Upper lobe of left lung (tissue), 6 donors: ENCODE measurements at regions not wholly inside any gene's neighbourhood (a gene's known extent, or its start where the extent isn't known, plus 50 kb on each side); places are given as distances from the start of the nearest gene placed in this dataset.

ENCODE experiments used
- ATAC-seq, 2 donors: fragments of 200-7000 bp; cut with Tn5 transposase; one replicate each; pipeline ENCODE4 v1.9.1; 2022; ENCODE audit warnings: mild to moderate bottlenecking in 2 of 2, moderate library complexity in 2 of 2; ENCODE audit not compliant: low FRiP score in 2 of 2
- DNase-seq, 2 donors: peaks; one replicate each; pipeline ENCODE4 v3.0.0-alpha.2; 2019 to 2020
- H3K27ac ChIP-seq, 4 donors: fragments of 200-600 bp; sonication (generic); one replicate each; pipeline ENCODE4 v1.5.1; 2016 to 2019
- H3K27me3 ChIP-seq, 4 donors: fragments of 200-600 bp; sonication (generic); one replicate each; pipeline ENCODE4 v1.5.1; 2017 to 2019
- H3K36me3 ChIP-seq, 4 donors: fragments of 200-600 bp; sonication (generic); one replicate each; pipeline ENCODE4 v1.5.1; 2016 to 2019
- H3K4me1 ChIP-seq, 4 donors: fragments of 200-600 bp; sonication (generic); one replicate each; pipeline ENCODE4 v1.5.1; 2018 to 2019
- H3K4me3 ChIP-seq, 4 donors: fragments of 200-600 bp; sonication (generic); one replicate each; pipeline ENCODE4 v1.5.1; 2017 to 2019; ENCODE audit warnings: mild to moderate bottlenecking in 2 of 4, moderate library complexity in 1 of 4
- H3K9me3 ChIP-seq, 4 donors: fragments of 200-600 bp; sonication (generic); one replicate each; pipeline ENCODE4 v1.5.1; 2018 to 2019
- EP300 ChIP-seq, 4 donors: sonication (generic); formaldehyde crosslinking; IDR thresholded peaks; one replicate each; pipeline ENCODE4 v1.5.1; 2017; ENCODE audit warnings: antibody characterized with exemption in 4 of 4, control low read depth in 2 of 4
- POLR2A ChIP-seq, 4 donors: fragments of 450-650 bp; IDR thresholded peaks; one replicate each; pipeline ENCODE4 v1.5.1; 2016 to 2017; ENCODE audit warnings: antibody characterized with exemption in 4 of 4, mild to moderate bottlenecking in 2 of 4
- POLR2AphosphoS5 ChIP-seq, 2 donors: sonication (generic); formaldehyde crosslinking; IDR thresholded peaks; one replicate each; pipeline ENCODE4 v1.5.1; 2017; ENCODE audit warnings: antibody characterized with exemption in 2 of 2
- WGBS, 2 donors: methylation state at CpG; one replicate each; pipeline ENCODE4 v1.1.5; 2017 to 2018; 5-methylcytosine and 5-hydroxymethylcytosine counted together
- TF ChIP-seq, protein P1 (sequence below), 6 experiments: fragments of 450-650 bp in 4 of 6; fragments of 200-600 bp in 2 of 6; sonication (generic) in 2 of 6; IDR thresholded peaks; one replicate each; pipeline ENCODE4 v1.5.1; 2016 to 2019; ENCODE audit warnings: antibody characterized with exemption in 6 of 6
- donor health status: DM: no; HTN: no; CAD: no; lungs with moderate emphysema.
- donor health status: DM: no; HTN: yes; CAD: no; lungs with severe emphysema.

DNA sequence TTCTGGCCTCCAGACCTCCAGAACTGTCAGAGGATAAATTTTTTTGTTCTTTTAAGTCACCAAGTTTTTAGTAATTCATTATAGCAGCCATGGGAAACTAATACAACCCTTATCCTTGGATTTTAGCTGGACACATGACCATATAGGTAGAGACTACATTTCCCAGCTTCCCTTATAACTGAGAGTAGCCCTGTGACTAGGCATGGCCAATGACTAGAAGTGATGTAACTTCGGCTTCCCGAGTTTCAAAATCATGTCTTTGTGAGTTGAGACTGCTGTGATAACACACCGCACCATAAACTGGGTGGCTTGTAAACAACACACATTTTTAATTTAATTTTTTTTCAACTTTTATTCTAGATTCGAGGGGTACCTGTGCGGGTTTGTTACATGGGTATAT lies 134.0 kb upstream of the SERTAD2 start:
- TF ChIP-seq EP300 (IDR thresholded peaks at IDR 0.05) (no peak), POLR2AphosphoS5 (IDR thresholded peaks at IDR 0.05) (no peak), POLR2A (IDR thresholded peaks at IDR 0.05) (no peak)
- TF ChIP-seq, protein P1, sequence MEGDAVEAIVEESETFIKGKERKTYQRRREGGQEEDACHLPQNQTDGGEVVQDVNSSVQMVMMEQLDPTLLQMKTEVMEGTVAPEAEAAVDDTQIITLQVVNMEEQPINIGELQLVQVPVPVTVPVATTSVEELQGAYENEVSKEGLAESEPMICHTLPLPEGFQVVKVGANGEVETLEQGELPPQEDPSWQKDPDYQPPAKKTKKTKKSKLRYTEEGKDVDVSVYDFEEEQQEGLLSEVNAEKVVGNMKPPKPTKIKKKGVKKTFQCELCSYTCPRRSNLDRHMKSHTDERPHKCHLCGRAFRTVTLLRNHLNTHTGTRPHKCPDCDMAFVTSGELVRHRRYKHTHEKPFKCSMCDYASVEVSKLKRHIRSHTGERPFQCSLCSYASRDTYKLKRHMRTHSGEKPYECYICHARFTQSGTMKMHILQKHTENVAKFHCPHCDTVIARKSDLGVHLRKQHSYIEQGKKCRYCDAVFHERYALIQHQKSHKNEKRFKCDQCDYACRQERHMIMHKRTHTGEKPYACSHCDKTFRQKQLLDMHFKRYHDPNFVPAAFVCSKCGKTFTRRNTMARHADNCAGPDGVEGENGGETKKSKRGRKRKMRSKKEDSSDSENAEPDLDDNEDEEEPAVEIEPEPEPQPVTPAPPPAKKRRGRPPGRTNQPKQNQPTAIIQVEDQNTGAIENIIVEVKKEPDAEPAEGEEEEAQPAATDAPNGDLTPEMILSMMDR (IDR thresholded peaks at IDR 0.05): no peak
- DNase-seq: no peak
- H3K27me3 ChIP-seq: no peaks in the 10 kb centered on the region
- H3K27ac ChIP-seq: no peak overlapping the region
- ATAC-seq: no peak
- no peak overlapping the region for H3K4me3 ChIP-seq
- no peaks in the 10 kb centered on the region for H3K36me3 ChIP-seq
- peaks cover 0 to 7% (median 0%) of the 10 kb centered on the region in 4 donors for H3K4me1 ChIP-seq
- 61 to 80% methylated on average over 5 of the region's 5 CpGs for WGBS, 2 donors
- no peaks in the 10 kb centered on the region for H3K9me3 ChIP-seq

DNA sequence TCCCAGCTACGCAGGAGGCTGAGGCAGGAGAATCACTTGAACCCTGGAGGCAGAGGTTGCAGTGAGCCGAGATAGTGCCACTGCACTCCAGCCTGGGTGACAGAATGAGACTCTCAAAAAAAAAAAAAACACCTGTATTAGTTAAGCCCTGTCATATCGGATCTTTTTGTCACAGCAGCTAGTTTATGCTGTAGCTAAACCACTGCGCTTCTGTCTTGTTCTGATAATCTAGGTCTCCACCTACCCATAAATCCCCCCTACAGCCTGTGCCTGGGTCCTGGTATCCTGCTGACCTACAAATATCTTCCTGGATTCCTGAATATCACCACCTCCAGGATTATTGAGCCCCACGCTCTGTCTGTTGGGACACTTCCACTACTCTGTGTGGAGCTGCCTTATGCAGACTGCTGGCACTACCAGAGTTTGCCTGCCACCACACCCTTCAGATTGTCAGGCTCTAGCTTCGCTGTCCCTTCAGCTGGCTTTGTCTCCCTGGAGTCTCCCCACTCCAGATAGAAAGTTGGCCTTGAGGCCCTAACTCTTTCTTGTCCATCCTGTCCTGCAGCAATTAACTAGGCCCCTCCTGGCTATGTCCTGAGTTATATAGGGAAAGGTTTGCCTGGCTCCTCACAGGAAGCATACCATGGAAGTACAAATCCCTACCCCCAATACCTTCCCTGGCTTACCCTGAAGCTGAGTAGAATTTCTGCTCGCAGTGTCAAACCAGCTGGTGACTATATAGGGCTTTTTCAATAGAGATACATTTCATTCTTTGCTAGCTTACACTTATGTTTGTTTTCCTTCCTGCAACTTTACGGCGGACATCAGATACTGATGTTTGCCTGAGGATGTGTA lies 136.0 kb upstream of the SERTAD2 start:
- WGBS, 2 donors: 85% methylated on average over 8 to 9 of the region's 9 CpGs
- no peaks in the 10 kb centered on the region for H3K36me3 ChIP-seq
- no peaks in the 10 kb centered on the region for H3K9me3 ChIP-seq
- no peak overlapping the region for H3K27ac ChIP-seq
- no peak for TF ChIP-seq POLR2A (IDR thresholded peaks at IDR 0.05)
- no peak for TF ChIP-seq EP300 (IDR thresholded peaks at IDR 0.05)
- no peak for TF ChIP-seq POLR2AphosphoS5 (IDR thresholded peaks at IDR 0.05)
- TF ChIP-seq, protein P1 (IDR thresholded peaks at IDR 0.05): no peak
- H3K4me1 ChIP-seq: peaks cover 0 to 7% (median 0%) of the 10 kb centered on the region in 4 donors
- no peak overlapping the region for H3K4me3 ChIP-seq
- ATAC-seq (no peak), DNase-seq (no peak)
- H3K27me3 ChIP-seq: no peaks in the 10 kb centered on the region

DNA sequence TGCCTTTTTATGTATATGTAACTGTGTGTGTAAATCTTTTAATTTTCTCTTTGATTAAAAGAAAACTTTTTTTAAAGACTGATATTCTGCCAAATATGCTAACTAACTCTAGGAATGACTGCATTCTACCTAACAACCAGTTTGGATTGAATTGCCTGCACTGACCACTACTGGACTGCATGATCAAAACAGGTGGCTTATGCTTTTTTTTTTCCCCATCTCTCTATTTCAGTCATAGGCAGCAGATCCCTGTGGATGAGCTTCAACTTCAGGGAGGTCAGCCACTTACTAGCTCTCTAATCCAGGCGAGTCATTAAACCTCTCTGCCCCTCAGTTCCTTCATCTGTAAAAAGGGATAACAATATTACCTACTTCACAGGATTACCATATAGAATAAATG lies 138.6 kb upstream of the SERTAD2 start:
- no peak overlapping the region for H3K4me3 ChIP-seq
- TF ChIP-seq POLR2A (IDR thresholded peaks at IDR 0.05) (no peak), POLR2AphosphoS5 (IDR thresholded peaks at IDR 0.05) (no peak), EP300 (IDR thresholded peaks at IDR 0.05) (no peak)
- TF ChIP-seq, protein P1 (IDR thresholded peaks at IDR 0.05): no peak
- H3K27me3 ChIP-seq: no peaks in the 10 kb centered on the region
- 100% methylated on average over 1 of the region's 1 CpG for WGBS, 2 donors
- no peaks in the 10 kb centered on the region for H3K9me3 ChIP-seq
- H3K27ac ChIP-seq: no peak overlapping the region
- ATAC-seq (no peak), DNase-seq (no peak)
- no peaks in the 10 kb centered on the region for H3K36me3 ChIP-seq
- H3K4me1 ChIP-seq: peaks cover 0 to 8% (median 0%) of the 10 kb centered on the region in 4 donors

DNA sequence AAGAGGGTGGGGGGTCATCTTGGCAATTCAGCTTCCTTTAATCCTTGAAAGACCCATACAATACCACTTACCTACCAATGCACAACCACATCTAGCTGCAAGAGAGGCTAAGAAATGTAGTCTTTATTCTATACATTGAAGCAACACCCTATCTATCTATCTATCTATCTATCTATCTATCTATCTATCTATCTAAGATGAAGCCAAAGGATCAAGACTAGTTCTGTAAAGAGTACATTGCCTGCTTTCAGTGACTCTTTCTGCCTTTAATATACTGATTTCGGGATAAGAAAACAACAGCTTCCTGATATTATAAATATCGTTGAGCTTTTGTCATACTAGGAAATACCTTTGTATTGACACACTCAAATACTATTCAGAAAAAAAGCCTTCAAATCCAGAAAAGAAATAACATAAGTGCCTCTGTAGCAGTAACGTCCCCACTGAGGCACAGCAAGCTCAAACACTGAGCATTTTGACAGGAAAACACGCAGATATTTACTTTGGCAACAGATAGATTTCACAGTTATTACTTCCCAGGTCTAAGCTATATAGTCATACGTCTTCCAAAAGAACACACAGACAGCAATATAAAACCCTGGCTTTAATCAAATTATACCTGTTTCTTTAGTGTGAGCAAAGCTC lies 139.4 kb upstream of the SERTAD2 start:
- no peak for TF ChIP-seq EP300 (IDR thresholded peaks at IDR 0.05)
- no peak for TF ChIP-seq POLR2A (IDR thresholded peaks at IDR 0.05)
- TF ChIP-seq POLR2AphosphoS5 (IDR thresholded peaks at IDR 0.05): no peak
- TF ChIP-seq, protein P1 (IDR thresholded peaks at IDR 0.05): no peak
- H3K9me3 ChIP-seq: no peaks in the 10 kb centered on the region
- DNase-seq: no peak
- peaks cover 0 to 14% (median 4%) of the 10 kb centered on the region in 4 donors for H3K4me1 ChIP-seq
- 44 to 53% methylated on average over 5 of the region's 5 CpGs for WGBS, 2 donors
- H3K27me3 ChIP-seq: no peaks in the 10 kb centered on the region
- H3K36me3 ChIP-seq: no peaks in the 10 kb centered on the region
- H3K4me3 ChIP-seq: no peak overlapping the region
- no peak overlapping the region for H3K27ac ChIP-seq
- no peak for ATAC-seq
